Fibroblast of skin of abdomen (primary cell): ENCODE measurements at regions not wholly inside any gene's neighbourhood (a gene's known extent, or its start where the extent isn't known, plus 50 kb on each side); places are given as distances from the start of the nearest gene placed in this dataset.
"Not testable (repeated sequence)": the region's sequence is repeated elsewhere in the genome, so short reads cannot be mapped to it uniquely, and the experiment has no call there.

Experiments
- DNase-seq: peaks from one replicate; pipeline ENCODE4 v3.0.0-alpha.2; 2013

DNA sequence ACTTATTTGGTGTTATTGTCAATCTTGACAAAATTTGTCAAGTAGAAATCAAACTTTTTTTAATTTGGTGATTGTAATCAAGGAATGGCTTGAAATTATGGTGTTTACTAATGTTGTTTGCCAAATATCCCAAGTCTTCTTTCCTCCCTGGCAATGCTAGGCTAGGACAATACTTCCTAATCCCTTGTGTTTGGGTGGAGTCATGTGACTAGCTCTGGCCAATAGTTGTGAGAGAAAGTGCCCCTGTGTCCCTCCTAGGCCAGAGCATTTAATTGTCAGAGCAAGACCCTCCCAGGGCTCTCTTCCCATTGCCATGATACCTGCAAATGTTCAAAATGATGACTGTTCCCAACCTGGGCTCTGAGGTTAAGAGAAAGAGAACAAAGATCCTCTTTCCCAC lies 132.7 kb downstream of the ANXA2 start:
- no peak for DNase-seq

DNA sequence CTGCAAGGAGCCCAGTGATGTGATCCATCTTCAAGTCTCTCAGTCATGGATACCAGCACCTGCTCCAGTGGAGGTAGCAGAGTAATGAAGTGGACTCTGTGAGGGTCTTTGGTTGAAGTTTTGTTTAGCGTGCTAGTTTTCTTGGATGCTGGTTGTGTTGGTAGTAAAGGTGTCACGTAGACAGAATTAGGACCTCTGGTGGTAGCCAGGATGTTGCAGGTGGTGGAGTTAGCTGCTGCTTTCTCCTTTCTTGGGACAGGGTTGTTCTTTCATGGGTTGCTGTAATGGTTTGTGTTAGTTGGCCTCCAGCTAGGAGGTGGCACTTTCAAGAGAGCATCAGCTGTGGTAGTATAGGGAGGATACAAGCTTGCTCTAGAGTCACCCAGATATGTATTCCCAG lies 125.2 kb downstream of the ANXA2 start:
- DNase-seq, result no peak

DNA sequence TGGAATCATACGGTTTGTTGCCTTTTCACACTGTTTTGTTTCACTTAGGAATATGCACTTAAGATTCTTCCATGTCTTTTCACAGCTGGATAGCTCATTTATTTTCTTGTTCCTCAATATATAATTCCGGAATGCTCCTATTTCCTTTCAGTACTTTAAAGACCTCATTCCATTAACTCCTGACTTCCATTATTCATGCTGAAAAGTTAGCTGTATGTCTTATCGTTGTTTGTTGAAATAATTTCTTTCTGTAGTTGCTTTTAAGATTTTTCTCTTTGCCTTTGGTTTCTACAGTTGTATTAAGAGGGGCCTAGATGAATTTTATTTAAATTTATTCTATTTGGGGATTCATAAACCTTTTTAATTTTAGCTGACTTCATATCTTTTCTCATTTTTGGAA lies 122.2 kb downstream of the ANXA2 start:
- DNase-seq, result no peak

DNA sequence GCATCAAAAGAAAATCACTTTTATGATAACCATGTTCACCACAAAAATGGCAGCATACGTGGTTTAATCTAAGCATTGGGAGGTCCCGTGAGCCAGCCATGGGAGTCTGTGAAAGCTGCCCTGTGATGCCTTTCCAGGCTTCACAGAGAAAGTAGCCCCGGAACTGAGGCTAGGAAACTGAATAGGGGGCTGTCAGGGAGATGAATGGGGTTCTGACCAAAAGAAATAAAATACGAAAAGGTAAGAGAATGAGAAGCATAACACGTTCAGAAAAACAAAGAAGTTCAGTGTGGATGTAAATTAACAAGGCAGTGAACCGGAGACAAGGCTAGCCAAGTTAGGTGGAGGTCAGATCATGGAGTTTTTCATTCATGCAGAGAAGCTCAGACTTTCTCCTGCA lies 118.9 kb downstream of the ANXA2 start:
- no peak for DNase-seq

DNA sequence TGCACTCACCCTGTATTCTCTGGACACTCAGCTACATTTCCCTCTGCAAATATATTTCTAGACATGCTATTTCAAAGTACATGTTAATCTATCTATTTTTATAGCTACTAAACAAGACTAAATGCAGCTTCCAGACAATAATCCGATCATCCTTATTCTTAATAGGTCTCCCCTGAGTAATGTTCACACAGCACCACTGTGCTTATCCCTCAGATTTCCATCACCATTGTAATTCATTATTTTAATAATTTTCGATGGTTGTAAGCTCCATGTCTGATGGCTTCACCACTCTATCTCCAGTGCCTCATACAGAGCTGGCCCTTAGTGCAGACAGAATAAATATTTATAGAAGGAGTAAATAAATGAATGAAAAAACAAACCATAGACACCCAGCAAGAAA lies 117.5 kb downstream of the ANXA2 start:
- no peak for DNase-seq

DNA sequence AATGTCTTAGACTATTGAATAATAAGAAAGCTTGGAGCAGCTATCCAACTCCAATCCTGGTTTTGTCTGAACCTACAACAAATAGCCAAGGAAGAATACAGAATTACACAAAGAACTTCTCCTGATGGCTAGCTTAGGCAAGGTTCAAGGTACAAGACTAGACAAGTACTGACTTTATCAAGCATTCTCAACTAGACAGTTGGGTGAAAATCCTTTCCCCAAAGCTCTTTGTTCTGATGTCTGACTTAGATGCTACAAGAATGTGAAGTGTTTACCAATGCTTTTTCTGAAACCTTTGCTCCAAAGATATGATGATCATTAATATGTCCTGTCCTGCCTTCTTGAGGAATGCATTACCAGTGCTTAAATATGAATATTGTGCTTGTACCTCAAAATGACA lies 113.8 kb downstream of the ANXA2 start:
- DNase-seq, result no peak

DNA sequence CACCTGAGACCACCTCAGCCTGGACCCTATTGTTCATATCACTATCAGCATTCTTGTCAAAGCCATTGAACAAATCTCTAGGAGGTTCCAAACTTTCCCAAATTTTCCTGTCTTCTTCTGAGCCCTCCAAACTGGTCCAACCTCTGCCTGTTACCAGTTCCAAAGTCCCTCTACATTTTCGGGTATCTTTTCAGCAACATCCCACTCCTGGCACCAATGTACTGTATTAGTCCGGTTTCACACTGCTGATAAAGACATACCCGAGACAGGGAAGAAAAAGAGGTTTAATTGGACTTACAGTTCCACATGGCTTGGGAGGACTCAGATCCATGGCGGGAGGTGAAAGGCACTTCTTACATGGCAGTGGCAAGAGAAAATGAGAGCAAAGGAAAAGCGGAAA lies 101.9 kb downstream of the ANXA2 start:
- not testable (repeated sequence) for DNase-seq

DNA sequence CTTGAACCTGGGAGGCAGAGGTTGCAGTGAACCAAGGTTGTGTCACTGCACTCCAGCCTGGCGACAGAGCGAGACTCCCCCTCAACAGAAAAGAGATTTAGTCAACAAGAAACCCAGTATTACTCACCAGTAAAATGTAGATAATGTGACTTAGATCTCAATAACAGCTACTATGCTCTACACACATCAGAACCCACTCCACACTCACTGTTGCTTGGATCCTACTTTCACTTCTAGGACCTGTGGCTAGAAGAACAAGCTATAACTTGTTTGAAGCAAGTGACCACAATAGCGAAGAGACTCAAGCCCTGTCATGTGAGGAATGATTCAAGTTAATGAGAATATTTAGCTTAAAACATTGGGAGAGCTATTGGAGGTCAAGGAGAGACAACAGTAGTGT lies 100.7 kb downstream of the ANXA2 start:
- DNase-seq, result no peak
